MM.1S (cell line): ENCODE measurements at regions not wholly inside any gene's neighbourhood (a gene's known extent, or its start where the extent isn't known, plus 50 kb on each side); places are given as distances from the start of the nearest gene placed in this dataset.

Experiments used
- DNase-seq: peaks from one replicate; pipeline ENCODE4 v3.0.0-alpha.2; 2015
- H2AFZ ChIP-seq: fragments of 300-600 bp; sonication (generic); 2 replicates; pipeline ENCODE4 v1.6.0; 2016; ENCODE audit warnings: antibody characterized with exemption, low read length
- H3F3A ChIP-seq: fragments of 300-600 bp; sonication (generic); 2 replicates; pipeline ENCODE4 v1.6.1; 2016; ENCODE audit warnings: mild to moderate bottlenecking, antibody characterized with exemption, low read length, moderate library complexity, mixed read lengths; ENCODE audit not compliant: insufficient read depth
- H3K27ac ChIP-seq: fragments of 300-600 bp; sonication (generic); 2 replicates; pipeline ENCODE4 v1.5.1; 2016; ENCODE audit warnings: mild to moderate bottlenecking, low read length
- H3K27me3 ChIP-seq: fragments of 300-600 bp; sonication (generic); replicated peaks from 2 replicates; pipeline ENCODE4 v1.6.0; 2016; ENCODE audit warnings: low read length; ENCODE audit not compliant: insufficient read depth
- H3K36me3 ChIP-seq: fragments of 300-600 bp; sonication (generic); replicated peaks from 2 replicates; pipeline ENCODE4 v1.6.1; 2016; ENCODE audit warnings: mild to moderate bottlenecking, low read length, mixed read lengths; ENCODE audit not compliant: insufficient read depth
- H3K4me1 ChIP-seq: fragments of 300-600 bp; sonication (generic); 2 replicates; pipeline ENCODE4 v1.6.1; 2016; ENCODE audit warnings: low read length, mixed read lengths
- H3K4me2 ChIP-seq: fragments of 300-600 bp; sonication (generic); 2 replicates; pipeline ENCODE4 v1.6.0; 2016; ENCODE audit warnings: low read depth, low read length
- H3K4me3 ChIP-seq: fragments of 300-600 bp; sonication (generic); 2 replicates; pipeline ENCODE4 v1.5.1; 2016; ENCODE audit warnings: low read length, mixed read lengths
- H3K79me2 ChIP-seq: fragments of 300-600 bp; sonication (generic); 2 replicates; pipeline ENCODE4 v1.6.1; 2016; ENCODE audit warnings: mixed run types, low read length, mixed read lengths
- H3K9ac ChIP-seq: fragments of 300-600 bp; sonication (generic); 2 replicates; pipeline ENCODE4 v1.6.1; 2016; ENCODE audit warnings: low read length, mixed read lengths
- H3K9me2 ChIP-seq: fragments of 300-600 bp; sonication (generic); replicated peaks from 2 replicates; pipeline ENCODE4 v1.6.1; 2016; ENCODE audit warnings: mild to moderate bottlenecking, low read length, mixed read lengths; ENCODE audit not compliant: insufficient read depth
- H3K9me3 ChIP-seq: fragments of 300-600 bp; sonication (generic); replicated peaks from 2 replicates; pipeline ENCODE4 v1.6.1; 2016; ENCODE audit warnings: mild to moderate bottlenecking, low read length, mixed read lengths; ENCODE audit not compliant: insufficient read depth
- H4K20me1 ChIP-seq: fragments of 300-600 bp; sonication (generic); 2 replicates; pipeline ENCODE4 v1.6.1; 2016; ENCODE audit warnings: mild to moderate bottlenecking, low read length, moderate library complexity, mixed read lengths; ENCODE audit not compliant: insufficient read depth
- CTCF ChIP-seq: fragments of 300-600 bp; sonication (generic); IDR thresholded peaks from 2 replicates; pipeline ENCODE4 v1.5.1; 2016; ENCODE audit warnings: antibody characterized with exemption, low read length, mixed read lengths
- EZH2 ChIP-seq: fragments of 300-600 bp; sonication (generic); optimal IDR thresholded peaks from 2 replicates; pipeline ENCODE3; 2017; ENCODE audit warnings: low read depth, mild to moderate bottlenecking, antibody characterized with exemption, low read length, mixed read lengths
- EZH2phosphoT487 ChIP-seq: fragments of 300-600 bp; sonication (generic); IDR thresholded peaks from 2 replicates; pipeline ENCODE4 v1.6.1; 2018; ENCODE audit warnings: antibody characterized with exemption, low read length

DNA sequence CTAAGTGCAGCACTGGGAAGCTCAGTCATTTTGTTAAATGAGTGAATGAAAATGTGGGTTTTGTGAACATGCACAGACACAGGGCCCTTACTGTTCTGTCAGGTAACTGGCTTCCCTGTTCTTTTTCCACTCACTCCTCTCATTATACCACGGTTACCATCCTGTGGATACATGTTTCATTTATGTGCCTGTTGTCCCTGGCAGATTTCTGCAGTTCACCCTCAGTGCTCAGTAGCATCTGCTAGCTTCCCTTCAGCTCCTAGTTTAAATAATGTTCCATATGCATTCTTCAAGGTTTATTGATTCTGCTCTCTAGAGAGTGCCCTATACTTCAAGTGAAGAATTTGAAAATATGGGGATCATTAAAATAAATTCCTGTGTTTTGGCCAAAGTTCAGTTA, 1634.3 kb upstream of the ADGRL3 start:
- H3K4me1 ChIP-seq, result no peaks in the 10 kb centered on the region
- DNase-seq, result no peak
- H3F3A ChIP-seq, result no peaks in the 10 kb centered on the region
- no peaks in the 10 kb centered on the region for H3K9me3 ChIP-seq
- H3K36me3 ChIP-seq, result no peaks in the 10 kb centered on the region
- no peaks in the 10 kb centered on the region for H3K27me3 ChIP-seq
- H4K20me1 ChIP-seq, result no peaks in the 10 kb centered on the region
- no peak overlapping the region for H3K9ac ChIP-seq
- TF ChIP-seq EZH2phosphoT487 (no peak), CTCF (no peak), EZH2 (no peak)
- no peak overlapping the region for H3K27ac ChIP-seq
- H3K4me2 ChIP-seq, result no peak overlapping the region
- H3K4me3 ChIP-seq, result no peak overlapping the region
- H3K9me2 ChIP-seq, result no peaks in the 10 kb centered on the region
- H2AFZ ChIP-seq, result no peak overlapping the region
- no peaks in the 10 kb centered on the region for H3K79me2 ChIP-seq

DNA sequence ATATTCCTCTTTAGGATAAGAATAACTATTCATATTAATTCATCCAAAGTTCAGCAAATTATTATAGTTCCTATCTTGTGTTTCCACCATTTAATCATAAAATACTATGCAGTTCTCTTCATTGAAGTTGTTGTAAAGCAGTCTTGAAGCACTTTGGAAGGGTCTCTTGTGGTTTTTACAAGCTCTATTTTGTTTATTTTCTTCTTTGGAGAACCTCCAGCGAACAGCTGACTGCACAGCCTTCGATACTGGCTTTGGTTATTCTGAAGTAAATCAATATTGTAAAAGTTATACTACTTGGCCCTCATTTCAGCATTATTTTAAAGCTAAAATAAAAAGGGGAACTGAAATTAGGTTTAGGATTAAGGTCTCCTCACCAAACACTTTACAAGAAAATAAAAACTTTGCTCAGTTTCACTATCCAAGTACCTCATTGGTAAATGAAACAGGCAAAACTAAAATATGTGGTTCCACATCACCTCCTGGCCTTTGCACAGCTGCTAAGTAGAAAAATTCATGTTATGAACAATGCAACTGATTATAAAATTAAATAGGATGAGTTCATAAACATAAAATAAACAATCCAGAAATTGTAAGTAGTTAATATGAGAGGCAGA, 1629.2 kb upstream of the ADGRL3 start:
- peak overlapping the region; percentile 44; the same call in 1 of the 2 replicates for H2AFZ ChIP-seq
- no peaks in the 10 kb centered on the region for H3K79me2 ChIP-seq
- no peaks in the 10 kb centered on the region for H3K36me3 ChIP-seq
- peak; percentile 55 for DNase-seq
- no peak overlapping the region for H3K9ac ChIP-seq
- peak overlapping the region; percentile 66; the same call in 1 of the 2 replicates for H3K27ac ChIP-seq
- peak overlapping the region; percentile 56; the same call in 1 of the 2 replicates for H3K4me2 ChIP-seq
- no peak for TF ChIP-seq CTCF
- no peak for TF ChIP-seq EZH2
- TF ChIP-seq EZH2phosphoT487, result no peak
- no peaks in the 10 kb centered on the region for H3K9me2 ChIP-seq
- H4K20me1 ChIP-seq, result no peaks in the 10 kb centered on the region
- no peaks in the 10 kb centered on the region for H3K9me3 ChIP-seq
- H3K4me3 ChIP-seq, result peak overlapping the region; percentile 19; the same call in 1 of the 2 replicates
- H3K4me1 ChIP-seq, result peaks cover 10% of the 10 kb centered on the region; the same call in 1 of the 2 replicates
- H3F3A ChIP-seq, result no peaks in the 10 kb centered on the region
- H3K27me3 ChIP-seq, result no peaks in the 10 kb centered on the region

- H3K9me3 ChIP-seq, result no peaks in the 10 kb centered on the region
- no peak for DNase-seq
- peaks cover 10% of the 10 kb centered on the region; the same call in 1 of the 2 replicates for H3K4me1 ChIP-seq
- no peak overlapping the region for H3K9ac ChIP-seq
- peak overlapping the region; percentile 66; the same call in 1 of the 2 replicates for H3K27ac ChIP-seq
- H2AFZ ChIP-seq, result no peak overlapping the region
- no peaks in the 10 kb centered on the region for H3K27me3 ChIP-seq
- TF ChIP-seq EZH2phosphoT487, result no peak
- TF ChIP-seq EZH2, result no peak
- no peaks in the 10 kb centered on the region for H3K79me2 ChIP-seq
- peak overlapping the region; percentile 56 for H3K4me2 ChIP-seq
- H3K9me2 ChIP-seq, result no peaks in the 10 kb centered on the region
- no peaks in the 10 kb centered on the region for H3K36me3 ChIP-seq
- no peaks in the 10 kb centered on the region for H3F3A ChIP-seq
- no peaks in the 10 kb centered on the region for H4K20me1 ChIP-seq
- no peak overlapping the region for H3K4me3 ChIP-seq
These were observed 1628.2 kb upstream of the ADGRL3 start for GRCh38 chr4:59571805-59572430.
